Stimulated activated effector memory CD8-positive, alpha-beta T cell treated with anti-CD3 and anti-CD28 coated beads, Interleukin-12 subunit alpha, Interleukin-12 subunit beta, amount 100 ng/mL, for 72 hours (primary cell): ENCODE measurements at regions not wholly inside any gene's neighbourhood (a gene's known extent, or its start where the extent isn't known, plus 50 kb on each side); places are given as distances from the start of the nearest gene placed in this dataset.
"Not testable (repeated sequence)": the region's sequence is repeated elsewhere in the genome, so short reads cannot be mapped to it uniquely, and the experiment has no call there.

ENCODE experiments used
- ATAC-seq: fragments of 150-1000 bp; cut with Tn5 transposase; 2 replicates; pipeline ENCODE4 v1.10.0; 2021
- DNase-seq, 2 donors: peaks; one replicate each; pipeline ENCODE4 v3.0.0; 2021 to 2022; ENCODE audit warnings: low spot score in 2 of 2
- H3K27ac Mint-ChIP-seq: one replicate; pipeline ENCODE4 v1.8.0; 2022; ENCODE audit warnings: mild to moderate bottlenecking, mixed read lengths
- H3K36me3 Mint-ChIP-seq: one replicate; pipeline ENCODE4 v1.8.0; 2022; ENCODE audit warnings: mild to moderate bottlenecking, mixed read lengths
- H3K4me1 Mint-ChIP-seq: one replicate; pipeline ENCODE4 v1.8.0; 2022; ENCODE audit warnings: mixed read lengths
- H3K4me3 Mint-ChIP-seq: one replicate; pipeline ENCODE4 v1.8.0; 2022; ENCODE audit warnings: mild to moderate bottlenecking, mixed read lengths
- H3K9me3 Mint-ChIP-seq: one replicate; pipeline ENCODE4 v1.8.0; 2022; ENCODE audit warnings: mixed read lengths

GRCh38 chr3:3295586-3295985 is 116.1 kb upstream of the CRBN start:
- DNase-seq (no peak), ATAC-seq (no peak)
- no peaks in the 10 kb centered on the region for H3K4me1 Mint-ChIP-seq
- no peaks in the 10 kb centered on the region for H3K36me3 Mint-ChIP-seq
- no peak overlapping the region for H3K4me3 Mint-ChIP-seq
- H3K27ac Mint-ChIP-seq = no peak overlapping the region
- peaks cover 7% of the 10 kb centered on the region for H3K9me3 Mint-ChIP-seq

DNA sequence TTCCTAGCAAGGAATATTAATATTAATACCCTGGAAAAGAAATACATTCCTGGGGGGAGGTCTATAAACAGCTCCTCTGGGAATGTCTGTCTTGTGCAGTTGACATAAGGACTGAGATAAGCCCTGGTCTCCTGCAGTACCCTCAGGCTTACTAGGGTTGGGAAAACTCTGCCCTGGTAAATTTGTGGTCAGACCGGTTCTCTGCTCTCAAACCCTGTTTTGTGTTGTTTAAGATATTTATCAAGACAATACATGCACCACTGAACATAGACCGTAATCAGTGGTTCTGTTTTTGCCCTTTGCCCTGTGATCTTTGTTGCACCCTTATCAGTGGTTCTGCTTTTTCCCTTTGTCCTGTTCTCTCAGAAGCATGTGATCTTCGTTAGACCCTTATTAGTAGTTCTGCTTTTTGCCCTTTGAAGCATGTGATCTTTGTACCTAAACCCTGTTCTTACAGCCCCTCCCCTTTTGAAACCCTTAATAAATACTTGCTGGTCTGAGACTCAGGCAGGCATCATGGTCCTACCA is 112.3 kb upstream of the CRBN start:
- DNase-seq, H3K36me3 Mint-ChIP-seq, ATAC-seq, H3K4me3 Mint-ChIP-seq, H3K27ac Mint-ChIP-seq, H3K9me3 Mint-ChIP-seq, H3K4me1 Mint-ChIP-seq: not testable (repeated sequence)

DNA sequence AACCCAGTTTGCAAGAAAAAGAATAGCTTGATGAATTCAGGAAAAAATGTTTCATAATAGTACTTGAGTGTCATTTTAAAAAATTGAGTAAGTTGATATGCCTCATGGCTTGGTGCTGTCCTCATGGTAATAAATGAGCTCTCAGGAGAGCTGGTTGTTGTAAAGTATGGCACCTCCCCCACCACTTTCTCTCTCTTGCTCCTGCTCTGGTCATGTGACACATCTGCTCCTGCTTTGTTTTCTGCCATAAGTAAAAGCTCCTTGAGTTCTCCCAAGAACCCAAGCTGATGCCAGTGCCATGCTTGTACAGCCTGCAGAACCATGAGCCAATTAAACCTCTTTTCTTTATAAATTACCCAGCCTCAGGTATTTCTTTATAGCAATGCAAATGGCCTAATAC is 108.8 kb upstream of the CRBN start:
- no peak overlapping the region for H3K4me3 Mint-ChIP-seq
- ATAC-seq (no peak), DNase-seq (no peak)
- no peaks in the 10 kb centered on the region for H3K36me3 Mint-ChIP-seq
- no peak overlapping the region for H3K27ac Mint-ChIP-seq
- no peaks in the 10 kb centered on the region for H3K4me1 Mint-ChIP-seq
- H3K9me3 Mint-ChIP-seq = no peaks in the 10 kb centered on the region

- H3K4me1 Mint-ChIP-seq = no peaks in the 10 kb centered on the region
These were observed 106.5 kb upstream of the CRBN start for GRCh38 chr3:3286014-3286413.

DNA sequence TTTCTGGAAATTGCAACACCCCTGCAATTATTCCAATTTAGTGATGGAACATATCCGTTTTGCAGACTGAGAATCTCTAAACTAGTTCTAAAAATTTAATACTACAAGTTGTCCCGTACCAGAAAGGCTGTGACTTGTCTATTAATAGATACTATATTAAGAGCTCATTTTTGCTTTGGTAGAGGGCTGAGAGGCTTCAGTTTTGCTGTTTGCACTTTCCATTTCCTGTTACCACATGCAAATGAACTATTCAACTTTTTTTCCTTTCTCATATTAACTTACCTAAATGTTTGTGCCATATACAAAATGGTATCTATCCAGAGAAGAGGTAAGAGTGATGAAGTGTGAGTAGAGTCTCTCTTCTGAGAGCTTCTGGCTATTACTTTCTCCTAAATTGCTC is 101.5 kb upstream of the CRBN start:
- ATAC-seq = no peak
- H3K4me3 Mint-ChIP-seq = no peak overlapping the region
- H3K4me1 Mint-ChIP-seq = no peaks in the 10 kb centered on the region
- no peak for DNase-seq
- H3K27ac Mint-ChIP-seq = no peak overlapping the region
- H3K36me3 Mint-ChIP-seq = no peaks in the 10 kb centered on the region
- no peaks in the 10 kb centered on the region for H3K9me3 Mint-ChIP-seq

More at GRCh38 chr3:3286014-3286413, 106.5 kb upstream of the CRBN start:
- H3K27ac Mint-ChIP-seq = no peak overlapping the region
- DNase-seq (no peak), ATAC-seq (no peak)
- no peaks in the 10 kb centered on the region for H3K36me3 Mint-ChIP-seq
- H3K4me3 Mint-ChIP-seq = no peak overlapping the region
- H3K9me3 Mint-ChIP-seq = no peaks in the 10 kb centered on the region

DNA sequence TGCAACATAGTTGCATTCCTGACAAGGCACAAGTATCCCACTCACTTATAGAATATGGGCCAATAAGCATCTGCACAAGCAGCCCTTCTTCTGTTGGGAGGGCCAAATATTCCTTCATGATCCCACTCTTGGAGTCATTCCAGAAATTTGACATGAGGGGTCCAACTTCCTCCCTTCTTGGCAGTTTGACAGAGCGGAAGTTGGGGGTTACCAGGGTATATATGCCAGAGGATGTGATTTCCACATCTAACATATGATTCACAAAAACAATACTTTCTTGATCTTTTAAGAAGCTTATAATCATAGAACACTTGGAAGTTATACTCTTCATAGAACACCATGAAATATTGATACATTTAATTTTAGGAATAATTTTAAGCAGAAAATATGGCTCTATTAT is 100.9 kb upstream of the CRBN start:
- DNase-seq (no peak), ATAC-seq (no peak)
- no peaks in the 10 kb centered on the region for H3K9me3 Mint-ChIP-seq
- no peak overlapping the region for H3K27ac Mint-ChIP-seq
- H3K36me3 Mint-ChIP-seq = no peaks in the 10 kb centered on the region
- H3K4me3 Mint-ChIP-seq = no peak overlapping the region
- no peaks in the 10 kb centered on the region for H3K4me1 Mint-ChIP-seq

GRCh38 chr3:3278073-3278472 is 98.6 kb upstream of the CRBN start:
- Mint-ChIP-seq H3K36me3 (no peaks in the 10 kb centered on the region), H3K4me3 (no peak overlapping the region), H3K27ac (no peak overlapping the region), H3K4me1 (no peaks in the 10 kb centered on the region), H3K9me3 (no peaks in the 10 kb centered on the region)
- ATAC-seq = no peak
- no peak for DNase-seq

GRCh38 chr3:3276630-3277029 is 97.1 kb upstream of the CRBN start:
- ATAC-seq (no peak), DNase-seq (no peak)
- no peak overlapping the region for H3K4me3 Mint-ChIP-seq
- no peaks in the 10 kb centered on the region for H3K9me3 Mint-ChIP-seq
- no peaks in the 10 kb centered on the region for H3K4me1 Mint-ChIP-seq
- no peaks in the 10 kb centered on the region for H3K36me3 Mint-ChIP-seq
- H3K27ac Mint-ChIP-seq = no peak overlapping the region

GRCh38 chr3:3264796-3265195 is 85.3 kb upstream of the CRBN start:
- Mint-ChIP-seq H3K27ac (no peak overlapping the region), H3K36me3 (no peaks in the 10 kb centered on the region)

DNA sequence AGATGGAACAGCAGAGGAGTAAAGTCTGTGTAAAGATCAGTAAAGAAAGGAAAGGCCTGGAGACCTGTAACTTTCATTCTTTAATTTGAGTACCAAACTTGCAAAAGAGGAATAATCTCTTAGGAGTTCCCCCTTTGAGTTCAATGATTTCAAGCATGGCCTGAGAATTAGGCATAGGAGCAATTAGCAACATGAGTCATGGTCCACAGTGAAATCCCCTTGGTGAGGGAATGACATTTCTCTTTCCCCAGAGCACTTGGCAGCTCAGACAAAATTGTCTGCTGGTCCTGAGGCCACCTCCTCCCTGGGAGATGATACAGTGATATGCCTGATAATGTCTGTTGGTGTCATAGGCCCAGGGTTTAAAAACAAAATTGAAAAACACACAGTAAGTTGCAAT is 81.4 kb upstream of the CRBN start:
- no peak for DNase-seq
- no peaks in the 10 kb centered on the region for H3K9me3 Mint-ChIP-seq
- ATAC-seq = no peak
- H3K4me1 Mint-ChIP-seq = no peaks in the 10 kb centered on the region
- H3K27ac Mint-ChIP-seq = no peak overlapping the region
- no peaks in the 10 kb centered on the region for H3K36me3 Mint-ChIP-seq
- H3K4me3 Mint-ChIP-seq = no peak overlapping the region

More at GRCh38 chr3:3264796-3265195, 85.3 kb upstream of the CRBN start:
- Mint-ChIP-seq H3K4me3 (no peak overlapping the region), H3K4me1 (no peaks in the 10 kb centered on the region), H3K9me3 (no peaks in the 10 kb centered on the region)
- DNase-seq (no peak), ATAC-seq (no peak)

- ATAC-seq (no peak), DNase-seq (no peak)
- H3K36me3 Mint-ChIP-seq = no peaks in the 10 kb centered on the region
- H3K4me1 Mint-ChIP-seq = no peaks in the 10 kb centered on the region
- no peaks in the 10 kb centered on the region for H3K9me3 Mint-ChIP-seq
- no peak overlapping the region for H3K4me3 Mint-ChIP-seq
- H3K27ac Mint-ChIP-seq = no peak overlapping the region
These were observed 79.7 kb upstream of the CRBN start for GRCh38 chr3:3259181-3259580.

- Mint-ChIP-seq H3K4me3 (no peak overlapping the region), H3K36me3 (no peaks in the 10 kb centered on the region), H3K9me3 (no peaks in the 10 kb centered on the region)
These were observed 78.8 kb upstream of the CRBN start for GRCh38 chr3:3258281-3258680.

DNA sequence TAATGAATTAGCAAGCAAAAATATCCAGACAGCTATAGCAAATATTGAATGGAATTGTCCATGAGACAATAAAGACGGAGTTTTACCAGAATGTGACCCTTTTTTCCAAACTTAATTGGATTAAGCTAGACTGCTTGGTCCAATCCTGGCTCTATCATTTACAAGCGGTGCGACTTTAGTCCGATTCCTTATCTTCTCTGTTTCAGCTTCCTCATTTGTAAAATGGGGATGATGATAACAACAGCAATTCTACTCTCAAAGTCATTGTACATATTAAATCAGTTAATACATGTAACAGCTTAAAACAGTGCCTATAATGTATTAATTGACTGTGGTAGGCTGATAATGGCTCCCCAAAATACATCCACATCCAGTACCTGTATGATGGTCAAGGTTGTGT is 62.1 kb upstream of the CRBN start:
- ATAC-seq (no peak), DNase-seq (no peak)
- Mint-ChIP-seq H3K27ac (no peak overlapping the region), H3K4me1 (no peaks in the 10 kb centered on the region), H3K9me3 (no peaks in the 10 kb centered on the region), H3K4me3 (no peak overlapping the region), H3K36me3 (no peaks in the 10 kb centered on the region)

More at GRCh38 chr3:3258281-3258680, 78.8 kb upstream of the CRBN start:
- no peak for ATAC-seq
- Mint-ChIP-seq H3K27ac (no peak overlapping the region), H3K4me1 (no peaks in the 10 kb centered on the region)
- DNase-seq = no peak

DNA sequence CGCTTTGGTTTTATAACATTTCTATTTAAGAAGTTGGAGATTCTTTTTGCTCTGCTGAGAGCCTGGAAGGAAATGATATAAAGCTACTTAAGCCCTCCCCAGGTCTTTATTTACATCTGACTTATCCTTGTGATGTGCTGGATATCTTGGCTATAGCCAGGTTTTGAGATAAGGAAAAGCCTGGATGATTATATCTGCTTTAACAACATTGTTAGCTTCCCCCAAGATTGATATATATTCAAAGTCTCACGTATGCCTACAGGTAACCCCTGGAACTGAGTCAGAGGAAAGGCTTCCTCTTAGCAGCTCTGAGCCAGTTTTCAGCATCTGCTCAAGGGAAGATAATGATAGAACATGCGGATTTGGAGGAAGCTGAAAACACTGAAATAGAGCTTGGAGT is 61.5 kb upstream of the CRBN start:
- Mint-ChIP-seq H3K27ac (no peak overlapping the region), H3K9me3 (no peaks in the 10 kb centered on the region), H3K4me1 (no peaks in the 10 kb centered on the region), H3K4me3 (no peak overlapping the region), H3K36me3 (no peaks in the 10 kb centered on the region)
- no peak for DNase-seq
- no peak for ATAC-seq

DNA sequence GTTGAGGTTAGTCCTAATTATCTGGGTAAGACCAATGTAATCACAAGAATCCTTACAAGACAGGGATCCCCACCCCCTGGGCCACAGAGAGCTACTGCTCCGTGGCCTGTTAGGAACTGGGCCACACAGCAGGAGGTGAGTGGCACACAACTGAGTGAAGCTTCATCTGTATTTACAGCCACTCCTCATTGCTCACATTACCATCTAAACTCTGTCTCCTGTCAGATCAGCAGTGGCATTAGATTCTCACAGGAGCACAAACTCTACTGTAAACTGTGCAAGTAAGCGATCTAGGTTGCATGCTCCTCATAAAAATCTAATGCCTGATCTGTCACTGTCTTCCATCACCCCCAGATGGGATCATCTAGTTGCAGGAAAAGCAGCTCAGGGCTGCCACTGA is 58.5 kb upstream of the CRBN start:
- Mint-ChIP-seq H3K4me3 (no peak overlapping the region), H3K27ac (no peak overlapping the region), H3K9me3 (no peaks in the 10 kb centered on the region), H3K36me3 (no peaks in the 10 kb centered on the region), H3K4me1 (no peaks in the 10 kb centered on the region)
- ATAC-seq = no peak
- no peak for DNase-seq

DNA sequence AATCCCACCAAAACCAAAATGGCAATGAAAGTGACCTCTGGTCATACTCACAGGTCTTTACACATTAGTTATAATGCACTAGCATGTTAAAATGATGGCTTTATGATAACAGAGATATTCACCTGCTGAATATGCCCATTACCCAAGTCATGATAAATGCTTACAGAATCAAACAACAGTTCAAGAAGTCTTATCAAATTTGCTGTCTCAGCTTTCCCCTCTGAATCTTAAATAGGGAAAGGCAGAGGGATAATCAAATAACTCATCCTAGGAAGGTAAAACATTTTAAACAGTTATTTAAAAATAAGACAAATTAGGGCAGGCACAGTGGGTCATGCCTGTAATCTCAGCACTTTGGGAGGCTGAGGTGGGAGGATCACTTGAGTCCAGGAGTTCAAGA is 52.8 kb upstream of the CRBN start:
- Mint-ChIP-seq H3K4me1 (no peaks in the 10 kb centered on the region), H3K27ac (no peak overlapping the region), H3K9me3 (peaks cover 3% of the 10 kb centered on the region), H3K4me3 (no peak overlapping the region), H3K36me3 (no peaks in the 10 kb centered on the region)
- no peak for ATAC-seq
- DNase-seq = no peak
